IMR-90 (cell line): ENCODE measurements at regions not wholly inside any gene's neighbourhood (a gene's known extent, or its start where the extent isn't known, plus 50 kb on each side); places are given as distances from the start of the nearest gene placed in this dataset.

Experiments
- CEBPB ChIP-seq: IDR thresholded peaks from 2 replicates; pipeline ENCODE4 v1.6.1; 2012; ENCODE audit warnings: low read depth, low read length, improper control_type of control experiment
- CHD1 ChIP-seq: IDR thresholded peaks from 2 replicates; pipeline ENCODE4 v1.6.1; 2012; ENCODE audit warnings: low read depth, low read length, improper control_type of control experiment
- FOS ChIP-seq: fragments of 150-350 bp; IDR thresholded peaks from 2 replicates; pipeline ENCODE4 v1.6.1; 2016; ENCODE audit warnings: low read depth, low read length
- MAFK ChIP-seq: IDR thresholded peaks from 2 replicates; pipeline ENCODE4 v1.6.1; 2012; ENCODE audit warnings: low read depth, low read length, improper control_type of control experiment
- MXI1 ChIP-seq: IDR thresholded peaks from 2 replicates; pipeline ENCODE4 v1.6.1; 2012; ENCODE audit warnings: low read depth, mild to moderate bottlenecking, low read length, moderate library complexity, borderline replicate concordance
- NFE2L2 ChIP-seq: fragments of 150-350 bp; IDR thresholded peaks from 2 replicates; pipeline ENCODE4 v1.6.1; 2016; ENCODE audit warnings: low read depth, mild to moderate bottlenecking, low read length
- POLR2A ChIP-seq: IDR thresholded peaks from 2 replicates; pipeline ENCODE4 v1.6.1; 2012; ENCODE audit warnings: mild to moderate bottlenecking, low read depth, low read length
- RCOR1 ChIP-seq: IDR thresholded peaks from 2 replicates; pipeline ENCODE4 v1.6.1; 2012; ENCODE audit warnings: mild to moderate bottlenecking, low read length, improper control_type of control experiment; ENCODE audit not compliant: insufficient replicate concordance
- RFX5 ChIP-seq: IDR thresholded peaks from 2 replicates; pipeline ENCODE4 v1.8.0; 2012; ENCODE audit warnings: low read depth, mild to moderate bottlenecking, low read length, moderate library complexity
- SMC3 ChIP-seq: fragments of 150-350 bp; IDR thresholded peaks from 2 replicates; pipeline ENCODE4 v1.6.1; 2016; ENCODE audit warnings: low read depth, mild to moderate bottlenecking, antibody characterized with exemption, low read length, moderate library complexity
- TF ChIP-seq, protein P1 (sequence below): conservative IDR thresholded peaks from 2 replicates; pipeline ENCODE4 v1.5.1; 2012; ENCODE audit warnings: mild to moderate bottlenecking, low read depth, low read length, improper control_type of control experiment
- TF ChIP-seq, protein P2 (sequence below): fragments of 150-350 bp; IDR thresholded peaks from 2 replicates; pipeline ENCODE4 v1.6.1; 2017; ENCODE audit warnings: mild to moderate bottlenecking, antibody characterized with exemption, low read length, low read depth

DNA sequence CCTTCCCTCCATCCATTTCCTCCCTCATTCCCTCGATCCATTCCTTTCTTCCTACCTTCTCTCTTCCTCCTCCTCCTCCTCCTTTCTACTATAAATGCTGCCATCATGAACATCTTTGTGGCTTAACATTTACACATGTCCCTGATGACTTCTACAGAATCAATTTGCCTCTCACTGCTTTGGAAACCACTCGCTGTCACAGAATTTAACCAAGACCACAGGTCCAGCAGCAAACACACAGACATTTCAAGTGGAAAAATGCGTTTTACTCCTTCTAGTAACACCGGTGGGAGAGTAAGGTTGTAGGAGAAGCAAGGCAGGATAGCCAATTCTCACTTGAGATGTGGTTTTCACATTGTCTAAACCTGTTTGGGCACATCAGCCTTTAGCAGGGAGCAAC lies 101.4 kb upstream of the LRIG1 start:
- TF ChIP-seq, protein P1, sequence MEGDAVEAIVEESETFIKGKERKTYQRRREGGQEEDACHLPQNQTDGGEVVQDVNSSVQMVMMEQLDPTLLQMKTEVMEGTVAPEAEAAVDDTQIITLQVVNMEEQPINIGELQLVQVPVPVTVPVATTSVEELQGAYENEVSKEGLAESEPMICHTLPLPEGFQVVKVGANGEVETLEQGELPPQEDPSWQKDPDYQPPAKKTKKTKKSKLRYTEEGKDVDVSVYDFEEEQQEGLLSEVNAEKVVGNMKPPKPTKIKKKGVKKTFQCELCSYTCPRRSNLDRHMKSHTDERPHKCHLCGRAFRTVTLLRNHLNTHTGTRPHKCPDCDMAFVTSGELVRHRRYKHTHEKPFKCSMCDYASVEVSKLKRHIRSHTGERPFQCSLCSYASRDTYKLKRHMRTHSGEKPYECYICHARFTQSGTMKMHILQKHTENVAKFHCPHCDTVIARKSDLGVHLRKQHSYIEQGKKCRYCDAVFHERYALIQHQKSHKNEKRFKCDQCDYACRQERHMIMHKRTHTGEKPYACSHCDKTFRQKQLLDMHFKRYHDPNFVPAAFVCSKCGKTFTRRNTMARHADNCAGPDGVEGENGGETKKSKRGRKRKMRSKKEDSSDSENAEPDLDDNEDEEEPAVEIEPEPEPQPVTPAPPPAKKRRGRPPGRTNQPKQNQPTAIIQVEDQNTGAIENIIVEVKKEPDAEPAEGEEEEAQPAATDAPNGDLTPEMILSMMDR = no peak
- TF ChIP-seq CEBPB = no peak
- no peak for TF ChIP-seq NFE2L2
- TF ChIP-seq, protein P2, sequence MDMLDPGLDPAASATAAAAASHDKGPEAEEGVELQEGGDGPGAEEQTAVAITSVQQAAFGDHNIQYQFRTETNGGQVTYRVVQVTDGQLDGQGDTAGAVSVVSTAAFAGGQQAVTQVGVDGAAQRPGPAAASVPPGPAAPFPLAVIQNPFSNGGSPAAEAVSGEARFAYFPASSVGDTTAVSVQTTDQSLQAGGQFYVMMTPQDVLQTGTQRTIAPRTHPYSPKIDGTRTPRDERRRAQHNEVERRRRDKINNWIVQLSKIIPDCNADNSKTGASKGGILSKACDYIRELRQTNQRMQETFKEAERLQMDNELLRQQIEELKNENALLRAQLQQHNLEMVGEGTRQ = no peak
- no peak for TF ChIP-seq RCOR1
- no peak for TF ChIP-seq POLR2A
- no peak for TF ChIP-seq SMC3
- TF ChIP-seq RFX5 = no peak
- no peak for TF ChIP-seq CHD1
- no peak for TF ChIP-seq MAFK
- TF ChIP-seq MXI1 = no peak
- no peak for TF ChIP-seq FOS
